HEK293T (cell line): ENCODE measurements at regions not wholly inside any gene's neighbourhood (a gene's known extent, or its start where the extent isn't known, plus 50 kb on each side); places are given as distances from the start of the nearest gene placed in this dataset.
A peak's percentile ranks its signal among the peaks of the same experiment; 100 is the strongest.
"Not testable (repeated sequence)": the region's sequence is repeated elsewhere in the genome, so short reads cannot be mapped to it uniquely, and the experiment has no call there.

Experiments
- CTCF ChIA-PET: fragments of 350-600 bp; formaldehyde crosslinking; extraction: SDS; loops from one replicate; lab custom pipeline; 2021; ENCODE audit warnings: antibody characterized with exemption, inconsistent platforms; lab: Yijun Ruan, JAX
- POLR2A ChIA-PET: fragments of 350-600 bp; formaldehyde crosslinking; extraction: SDS; loops from one replicate; lab custom pipeline; 2020; ENCODE audit warnings: antibody characterized with exemption, inconsistent platforms; lab: Yijun Ruan, JAX
- DNase-seq: peaks from one replicate; pipeline ENCODE4 v3.0.0; 2012; ENCODE audit warnings: mixed read lengths; ENCODE audit errors: extremely low spot score
- ARNT ChIP-seq: fragments of 450-650 bp; IDR thresholded peaks from 2 replicates; pipeline ENCODE4 v1.6.1; 2017; ENCODE audit warnings: mild to moderate bottlenecking
- BHLHE40 ChIP-seq: fragments of 450-650 bp; IDR thresholded peaks from 2 replicates; pipeline ENCODE4 v1.6.1; 2016; ENCODE audit warnings: mild to moderate bottlenecking, moderate library complexity, borderline replicate concordance
- CTBP1 ChIP-seq: fragments of 450-650 bp; IDR thresholded peaks from 2 replicates; pipeline ENCODE4 v1.6.1; 2016; ENCODE audit warnings: borderline replicate concordance
- ELF4 ChIP-seq: fragments of 450-650 bp; IDR thresholded peaks from 2 replicates; pipeline ENCODE4 v1.6.1; 2017; ENCODE audit warnings: antibody characterized with exemption
- FOXA1 ChIP-seq: fragments of 450-650 bp; IDR thresholded peaks from 2 replicates; pipeline ENCODE4 v1.6.1; 2016; ENCODE audit warnings: mild to moderate bottlenecking
- FOXK2 ChIP-seq: fragments of 450-650 bp; IDR thresholded peaks from 2 replicates; pipeline ENCODE4 v1.6.1; 2016; ENCODE audit warnings: mild to moderate bottlenecking
- FOXM1 ChIP-seq: fragments of 450-650 bp; IDR thresholded peaks from 2 replicates; pipeline ENCODE4 v1.6.1; 2017; ENCODE audit warnings: mild to moderate bottlenecking, borderline replicate concordance
- HDGF ChIP-seq: fragments of 450-650 bp; IDR thresholded peaks from 2 replicates; pipeline ENCODE4 v1.6.1; 2017; ENCODE audit warnings: antibody characterized with exemption, borderline replicate concordance
- L3MBTL2 ChIP-seq: fragments of 450-650 bp; conservative IDR thresholded peaks from 2 replicates; pipeline ENCODE4 v1.6.1; 2016; ENCODE audit warnings: mild to moderate bottlenecking
- LEF1 ChIP-seq: fragments of 450-650 bp; IDR thresholded peaks from 2 replicates; pipeline ENCODE4 v1.6.1; 2017; ENCODE audit warnings: mild to moderate bottlenecking, borderline replicate concordance
- NFRKB ChIP-seq: fragments of 450-650 bp; IDR thresholded peaks from 2 replicates; pipeline ENCODE4 v1.6.1; 2016; ENCODE audit warnings: mild to moderate bottlenecking, moderate library complexity
- SP1 ChIP-seq: fragments of 450-650 bp; IDR thresholded peaks from 2 replicates; pipeline ENCODE4 v1.6.1; 2017
- SUZ12 ChIP-seq: fragments of 450-650 bp; IDR thresholded peaks from 2 replicates; pipeline ENCODE4 v1.6.1; 2016; ENCODE audit warnings: mild to moderate bottlenecking
- TARDBP ChIP-seq: fragments of 450-650 bp; IDR thresholded peaks from 2 replicates; pipeline ENCODE4 v1.6.1; 2016
- ZNF384 ChIP-seq: fragments of 450-650 bp; IDR thresholded peaks from 2 replicates; pipeline ENCODE4 v1.6.1; 2016
- TF ChIP-seq, protein P1 (sequence below): fragments of 450-650 bp; IDR thresholded peaks from 2 replicates; pipeline ENCODE4 v1.6.1; 2016

GRCh38 chr7:23928418-23928775, 218.4 kb downstream of the STK31 start:
- TF ChIP-seq, protein P1, sequence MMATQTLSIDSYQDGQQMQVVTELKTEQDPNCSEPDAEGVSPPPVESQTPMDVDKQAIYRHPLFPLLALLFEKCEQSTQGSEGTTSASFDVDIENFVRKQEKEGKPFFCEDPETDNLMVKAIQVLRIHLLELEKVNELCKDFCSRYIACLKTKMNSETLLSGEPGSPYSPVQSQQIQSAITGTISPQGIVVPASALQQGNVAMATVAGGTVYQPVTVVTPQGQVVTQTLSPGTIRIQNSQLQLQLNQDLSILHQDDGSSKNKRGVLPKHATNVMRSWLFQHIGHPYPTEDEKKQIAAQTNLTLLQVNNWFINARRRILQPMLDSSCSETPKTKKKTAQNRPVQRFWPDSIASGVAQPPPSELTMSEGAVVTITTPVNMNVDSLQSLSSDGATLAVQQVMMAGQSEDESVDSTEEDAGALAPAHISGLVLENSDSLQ: no peak
- TF ChIP-seq BHLHE40 (no peak), FOXM1 (no peak), LEF1 (no peak), CTBP1 (no peak)
- DNase-seq: no peak
- CTCF ChIA-PET: no interaction called here
- POLR2A ChIA-PET: no interaction called here

DNA sequence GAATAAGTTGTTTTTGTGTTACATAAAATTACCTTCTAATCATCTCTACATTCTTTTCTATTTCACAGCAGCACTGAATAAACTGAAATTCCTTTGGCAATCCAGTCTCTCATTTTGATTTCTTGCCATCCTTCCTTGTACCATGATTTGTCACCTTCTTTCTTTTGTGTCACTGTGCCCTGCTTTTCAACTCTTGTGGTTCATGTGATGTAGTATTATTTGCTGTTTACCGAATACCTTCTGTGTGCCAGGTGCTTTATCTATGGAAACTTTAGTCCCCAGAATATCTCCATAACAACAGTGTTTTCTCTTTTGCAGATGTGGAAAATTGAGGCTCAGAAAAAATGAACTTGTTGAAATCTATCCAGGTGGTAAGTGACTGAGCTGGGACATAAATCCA, 220.3 kb downstream of the STK31 start:
- ChIA-PET CTCF (no interaction called here), POLR2A (no interaction called here)
- DNase-seq: no peak
- TF ChIP-seq ZNF384: no peak
- no peak for TF ChIP-seq LEF1
- TF ChIP-seq, protein P1: no peak
- TF ChIP-seq CTBP1: no peak
- no peak for TF ChIP-seq BHLHE40
- no peak for TF ChIP-seq ARNT
- TF ChIP-seq HDGF: no peak
- TF ChIP-seq FOXA1: no peak
- no peak for TF ChIP-seq SP1
- TF ChIP-seq L3MBTL2: no peak
- no peak for TF ChIP-seq TARDBP
- no peak for TF ChIP-seq SUZ12

DNA sequence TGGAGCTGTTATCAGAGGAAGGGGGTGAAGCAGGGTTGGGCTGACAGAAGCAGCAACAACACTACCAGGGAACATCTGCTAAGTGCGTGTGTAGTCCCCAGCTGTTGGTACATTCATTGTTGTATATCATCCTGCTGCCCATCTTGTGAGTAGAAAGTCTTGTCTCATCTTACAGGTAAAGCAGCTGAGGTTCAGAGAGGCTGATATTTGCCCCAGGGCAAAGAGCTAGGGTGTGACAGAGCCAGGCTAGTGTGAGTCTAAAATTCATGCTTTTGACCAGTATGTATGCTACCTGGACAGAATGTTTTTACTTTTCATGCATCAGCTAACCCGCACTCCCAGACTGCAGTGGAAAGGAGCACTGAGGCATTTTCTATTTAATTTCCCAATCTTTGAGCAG, 221.6 kb downstream of the STK31 start:
- POLR2A ChIA-PET: no interaction called here

DNA sequence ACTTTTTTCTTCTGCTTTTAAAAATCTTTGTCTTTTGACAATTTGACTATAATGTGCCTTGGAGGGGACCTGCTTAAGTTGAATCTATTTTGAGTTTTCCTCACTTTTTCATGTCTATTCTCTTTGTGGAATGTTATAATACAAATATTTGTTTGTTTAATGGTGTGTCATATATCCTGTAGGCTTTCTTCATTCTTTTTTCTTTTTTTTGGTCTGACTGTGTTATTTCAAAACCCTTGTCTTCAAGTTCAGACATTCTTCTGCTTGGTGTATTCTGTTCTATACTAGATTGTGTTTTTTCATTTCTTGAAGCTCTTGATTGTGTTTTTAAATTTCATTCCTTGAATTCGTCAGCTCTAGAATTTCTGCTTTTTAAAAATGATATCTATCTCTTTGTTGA, 228.2 kb downstream of the STK31 start:
- ChIA-PET POLR2A (no interaction called here), CTCF (interaction anchor here (1.1 to 1.5 kb wide), 3 partner anchors 19 to 443 kb away, joined by 5 to 6 read pairs (median 5); no protein-coding TSS in a partner anchor)
- DNase-seq: no peak
- TF ChIP-seq ZNF384 (no peak), BHLHE40 (no peak), CTBP1 (no peak), FOXM1 (no peak), ELF4 (no peak), SUZ12 (no peak), ARNT (no peak), L3MBTL2 (no peak), TARDBP (no peak), HDGF (no peak), LEF1 (no peak), FOXA1 (no peak), FOXK2 (no peak), SP1 (no peak), NFRKB (no peak)
- TF ChIP-seq, protein P1: no peak

More for the DNA sequence above, 221.6 kb downstream of the STK31 start:
- DNase-seq: no peak
- CTCF ChIA-PET: no interaction called here
- TF ChIP-seq ARNT: no peak
- no peak for TF ChIP-seq ELF4
- TF ChIP-seq ZNF384: no peak

GRCh38 chr7:23938937-23939552, 229.0 kb downstream of the STK31 start:
- DNase-seq: peak; percentile 64
- no peak for TF ChIP-seq ELF4
- no peak for TF ChIP-seq NFRKB
- no peak for TF ChIP-seq SP1
- TF ChIP-seq, protein P1: no peak
- no peak for TF ChIP-seq FOXA1
- TF ChIP-seq L3MBTL2: no peak
- no peak for TF ChIP-seq HDGF
- no peak for TF ChIP-seq CTBP1
- no peak for TF ChIP-seq TARDBP
- TF ChIP-seq ZNF384: no peak
- no peak for TF ChIP-seq LEF1
- no peak for TF ChIP-seq BHLHE40
- ChIA-PET POLR2A (no interaction called here), CTCF (interaction anchor here (0.6 to 1.5 kb wide), 4 partner anchors 18 to 442 kb away, joined by 4 to 6 read pairs (median 5); no protein-coding TSS in a partner anchor)

DNA sequence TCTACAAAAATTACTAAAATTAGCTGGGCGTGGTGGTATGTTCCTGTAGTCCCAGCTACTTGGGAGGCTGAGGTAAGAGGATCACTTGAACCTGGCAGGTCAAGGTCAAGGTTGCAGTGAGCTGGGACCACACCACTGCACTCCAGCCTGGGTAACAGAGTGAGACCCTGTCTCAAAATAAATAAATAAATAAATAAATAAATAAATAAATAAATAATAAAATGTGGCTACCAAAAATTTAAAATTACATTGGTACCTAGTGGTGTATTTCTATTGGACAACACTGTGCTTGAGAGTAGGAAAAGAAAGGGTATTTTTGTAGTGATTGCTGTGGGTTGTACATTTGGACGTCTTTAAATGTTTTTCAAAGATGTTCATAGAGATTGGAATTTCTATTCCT, 229.7 kb downstream of the STK31 start:
- DNase-seq, POLR2A ChIA-PET: not testable (repeated sequence)
- CTCF ChIA-PET: interaction anchor here (0.6 to 1.5 kb wide), 2 partner anchors 214 to 441 kb away, joined by 4 to 6 read pairs; no protein-coding TSS in a partner anchor
